Progenitor cell of endocrine pancreas (in vitro differentiated cells): ENCODE measurements at regions not wholly inside any gene's neighbourhood (a gene's known extent, or its start where the extent isn't known, plus 50 kb on each side); places are given as distances from the start of the nearest gene placed in this dataset.

ENCODE experiments used
- DNase-seq: peaks from one replicate; pipeline ENCODE4 v3.0.0; 2021; ENCODE audit warnings: low spot score; ENCODE audit not compliant: unreplicated experiment
- H3K27ac Mint-ChIP-seq: 2 replicates; pipeline ENCODE4 v1.8.0; 2021; ENCODE audit warnings: mild to moderate bottlenecking, moderate library complexity, mixed read lengths
- H3K27me3 Mint-ChIP-seq: 2 replicates; pipeline ENCODE4 v1.8.0; 2021; ENCODE audit warnings: mixed read lengths
- H3K36me3 Mint-ChIP-seq: 2 replicates; pipeline ENCODE4 v1.8.0; 2022; ENCODE audit warnings: mixed read lengths; ENCODE audit not compliant: insufficient read depth
- H3K4me1 Mint-ChIP-seq: 2 replicates; pipeline ENCODE4 v1.8.0; 2021; ENCODE audit warnings: low read depth, mixed read lengths
- H3K4me3 Mint-ChIP-seq: 2 replicates; pipeline ENCODE4 v1.8.0; 2021; ENCODE audit warnings: low read depth, mild to moderate bottlenecking, moderate library complexity, mixed read lengths
- H3K9me3 Mint-ChIP-seq: 2 replicates; pipeline ENCODE4 v1.8.0; 2021; ENCODE audit warnings: low read depth, mixed read lengths
- TF ChIP-seq, protein P1 (sequence below): fragments of 200-600 bp; sonication (generic); IDR thresholded peaks from one replicate; pipeline ENCODE4 v1.5.0; 2021; ENCODE audit warnings: antibody characterized with exemption, mild to moderate bottlenecking; ENCODE audit not compliant: unreplicated experiment

DNA sequence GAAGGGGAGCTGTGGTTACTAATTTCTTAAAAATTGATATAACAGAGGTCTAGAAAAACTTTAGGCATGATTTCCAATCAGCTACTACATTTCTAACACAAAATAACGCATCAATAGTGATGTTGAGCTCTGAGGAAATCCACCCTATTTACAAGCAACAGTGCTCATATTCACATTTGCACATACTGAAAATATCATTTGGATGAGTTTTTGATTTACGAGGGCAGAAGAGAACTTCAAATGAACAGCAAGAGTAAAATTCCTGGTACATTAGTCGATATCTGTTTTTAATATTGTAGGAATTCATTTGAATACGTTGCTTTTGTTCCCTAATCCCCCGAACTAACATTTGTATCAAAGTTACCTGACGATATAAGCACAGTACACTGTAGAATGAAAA is 761.0 kb upstream of the POU3F3 start:
- TF ChIP-seq, protein P1, sequence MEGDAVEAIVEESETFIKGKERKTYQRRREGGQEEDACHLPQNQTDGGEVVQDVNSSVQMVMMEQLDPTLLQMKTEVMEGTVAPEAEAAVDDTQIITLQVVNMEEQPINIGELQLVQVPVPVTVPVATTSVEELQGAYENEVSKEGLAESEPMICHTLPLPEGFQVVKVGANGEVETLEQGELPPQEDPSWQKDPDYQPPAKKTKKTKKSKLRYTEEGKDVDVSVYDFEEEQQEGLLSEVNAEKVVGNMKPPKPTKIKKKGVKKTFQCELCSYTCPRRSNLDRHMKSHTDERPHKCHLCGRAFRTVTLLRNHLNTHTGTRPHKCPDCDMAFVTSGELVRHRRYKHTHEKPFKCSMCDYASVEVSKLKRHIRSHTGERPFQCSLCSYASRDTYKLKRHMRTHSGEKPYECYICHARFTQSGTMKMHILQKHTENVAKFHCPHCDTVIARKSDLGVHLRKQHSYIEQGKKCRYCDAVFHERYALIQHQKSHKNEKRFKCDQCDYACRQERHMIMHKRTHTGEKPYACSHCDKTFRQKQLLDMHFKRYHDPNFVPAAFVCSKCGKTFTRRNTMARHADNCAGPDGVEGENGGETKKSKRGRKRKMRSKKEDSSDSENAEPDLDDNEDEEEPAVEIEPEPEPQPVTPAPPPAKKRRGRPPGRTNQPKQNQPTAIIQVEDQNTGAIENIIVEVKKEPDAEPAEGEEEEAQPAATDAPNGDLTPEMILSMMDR, result no peak
- Mint-ChIP-seq H3K4me3 (no peak overlapping the region), H3K36me3 (no peaks in the 10 kb centered on the region), H3K9me3 (peaks cover 11% of the 10 kb centered on the region), H3K27me3 (no peaks in the 10 kb centered on the region), H3K27ac (no peak overlapping the region), H3K4me1 (no peaks in the 10 kb centered on the region)
- DNase-seq, result no peak

DNA sequence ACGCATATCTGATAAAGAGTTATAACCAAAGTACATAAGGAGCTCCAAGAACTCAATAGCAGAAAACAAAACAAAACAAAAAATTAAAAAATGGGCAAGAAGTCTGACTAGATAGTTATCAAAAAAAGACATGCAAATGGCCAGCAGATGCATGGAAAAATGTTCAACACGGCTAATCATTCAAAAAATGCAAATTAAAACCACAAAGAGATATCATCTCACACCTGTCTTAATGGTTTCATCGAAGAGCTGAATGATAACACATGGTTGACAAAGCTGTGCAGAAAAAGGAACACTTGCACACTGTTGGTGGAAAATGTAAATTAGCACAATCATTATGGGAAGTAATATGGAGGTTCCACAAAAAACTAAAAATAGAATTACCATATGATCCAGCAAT is 751.3 kb upstream of the POU3F3 start:
- Mint-ChIP-seq H3K27ac (no peak overlapping the region), H3K4me1 (no peaks in the 10 kb centered on the region), H3K4me3 (no peak overlapping the region), H3K9me3 (no peaks in the 10 kb centered on the region), H3K36me3 (no peaks in the 10 kb centered on the region), H3K27me3 (no peaks in the 10 kb centered on the region)
- no peak for DNase-seq
- TF ChIP-seq, protein P1, result no peak

DNA sequence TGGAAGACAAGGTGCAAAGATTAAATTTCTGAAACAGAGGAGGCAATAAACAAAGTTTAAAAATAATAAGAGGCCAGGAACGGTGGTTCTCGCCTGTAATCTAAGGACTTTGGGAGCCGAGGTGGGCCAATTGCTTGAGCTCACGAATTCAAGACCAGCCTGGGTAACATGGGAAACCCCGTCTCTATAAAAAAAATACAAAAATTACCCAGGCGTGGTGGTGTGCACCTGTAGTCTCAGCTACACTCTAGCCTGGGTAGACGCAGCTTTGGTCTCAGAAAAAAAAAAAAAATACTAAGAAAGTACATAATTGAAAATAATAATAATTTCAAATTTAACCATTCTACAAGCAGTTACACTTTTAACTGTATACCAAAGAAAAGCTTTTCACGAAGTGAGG is 744.6 kb upstream of the POU3F3 start:
- Mint-ChIP-seq H3K9me3 (no peaks in the 10 kb centered on the region), H3K36me3 (no peaks in the 10 kb centered on the region), H3K27me3 (no peaks in the 10 kb centered on the region), H3K4me3 (no peak overlapping the region), H3K27ac (no peak overlapping the region), H3K4me1 (no peaks in the 10 kb centered on the region)
- no peak for DNase-seq
- TF ChIP-seq, protein P1, result no peak

DNA sequence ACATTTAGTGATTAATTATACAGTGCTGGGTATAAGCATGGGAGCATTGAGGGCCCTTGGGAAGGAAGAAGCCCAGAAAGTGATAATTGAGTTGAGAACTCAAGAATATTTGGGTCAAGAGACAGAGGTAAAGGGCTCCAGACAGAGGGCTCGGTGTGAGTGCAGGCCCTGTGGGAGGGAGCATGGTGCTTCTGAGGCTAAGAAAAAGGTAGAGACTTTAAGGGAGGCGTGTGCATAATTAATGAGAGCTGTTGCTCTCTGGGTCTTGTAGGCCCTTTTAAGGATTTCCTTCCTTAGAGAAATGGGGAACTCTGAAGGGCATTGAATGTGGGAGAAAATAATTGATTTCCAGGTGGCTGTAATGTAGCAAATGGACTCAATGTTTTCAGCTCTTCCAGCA is 735.0 kb upstream of the POU3F3 start:
- no peaks in the 10 kb centered on the region for H3K9me3 Mint-ChIP-seq
- H3K4me3 Mint-ChIP-seq, result no peak overlapping the region
- H3K4me1 Mint-ChIP-seq, result no peaks in the 10 kb centered on the region
- no peak for DNase-seq
- no peaks in the 10 kb centered on the region for H3K27me3 Mint-ChIP-seq
- no peak overlapping the region for H3K27ac Mint-ChIP-seq
- H3K36me3 Mint-ChIP-seq, result no peaks in the 10 kb centered on the region
- TF ChIP-seq, protein P1, result no peak

DNA sequence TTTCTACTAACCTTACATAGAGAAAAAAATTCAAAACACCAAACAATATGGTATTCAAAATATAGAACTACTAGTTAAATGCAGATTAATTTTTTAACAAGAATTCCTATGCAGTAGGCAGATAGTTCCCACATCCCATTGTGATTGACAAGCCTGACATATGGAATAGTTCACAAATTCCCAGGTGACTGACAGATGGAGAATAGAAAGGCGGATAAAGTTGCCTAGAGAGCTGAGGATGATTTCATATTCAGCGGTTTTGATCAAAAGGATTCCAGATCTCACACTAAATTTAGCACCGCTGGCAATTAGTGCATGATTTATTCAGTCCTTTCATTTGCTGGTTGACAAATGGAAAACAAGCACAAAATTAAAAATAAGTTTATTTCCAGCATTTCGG is 733.7 kb upstream of the POU3F3 start:
- DNase-seq, result no peak
- Mint-ChIP-seq H3K27me3 (no peaks in the 10 kb centered on the region), H3K27ac (no peak overlapping the region), H3K4me3 (no peak overlapping the region), H3K36me3 (no peaks in the 10 kb centered on the region), H3K4me1 (no peaks in the 10 kb centered on the region), H3K9me3 (no peaks in the 10 kb centered on the region)
- TF ChIP-seq, protein P1, result no peak

DNA sequence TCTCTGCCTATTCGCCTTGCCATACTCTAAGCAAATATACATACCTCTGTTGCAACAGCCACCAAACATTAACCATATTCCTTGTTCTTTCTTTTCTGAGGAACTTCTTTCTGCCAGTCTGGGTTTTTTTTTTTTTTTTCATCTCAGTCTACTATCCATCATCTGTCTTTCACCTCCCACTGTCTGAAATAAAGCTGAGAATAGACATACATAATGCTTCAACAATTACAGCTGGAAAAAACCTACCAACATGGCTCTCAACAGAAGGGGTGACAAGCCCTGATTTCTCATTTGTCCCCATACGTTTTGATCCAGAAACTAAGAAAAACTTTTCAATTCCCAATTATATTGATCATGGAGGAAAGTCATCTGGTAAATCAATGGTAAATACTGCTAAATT is 728.8 kb upstream of the POU3F3 start:
- TF ChIP-seq, protein P1, result no peak
- no peak overlapping the region for H3K4me3 Mint-ChIP-seq

More for the DNA sequence above, 728.8 kb upstream of the POU3F3 start:
- Mint-ChIP-seq H3K27ac (no peak overlapping the region), H3K27me3 (no peaks in the 10 kb centered on the region), H3K36me3 (no peaks in the 10 kb centered on the region), H3K9me3 (no peaks in the 10 kb centered on the region), H3K4me1 (no peaks in the 10 kb centered on the region)
- DNase-seq, result no peak
